GM12878 (cell line): ENCODE measurements at regions not wholly inside any gene's neighbourhood (a gene's known extent, or its start where the extent isn't known, plus 50 kb on each side); places are given as distances from the start of the nearest gene placed in this dataset.

ENCODE experiments used
- ATAC-seq: fragments of 200-7000 bp; cut with Tn5 transposase; 3 replicates; pipeline ENCODE4 v1.9.1; 2020; ENCODE audit warnings: mild to moderate bottlenecking, moderate library complexity
- BruUV-seq: library from RNA; stranded (reverse); fragments of 400-500 nt; replicated peaks from 2 replicates; lab custom pipeline; 2021; lab: Mats Ljungman, UMichigan
- CTCF ChIA-PET: fragments of 300-600 bp; sonication (Branson Sonifier 250); formaldehyde crosslinking; extraction: SDS; loops from one replicate; lab custom pipeline; 2021; ENCODE audit warnings: inconsistent platforms; lab: Yijun Ruan, JAX
- POLR2A ChIA-PET: fragments of 350-600 bp; formaldehyde crosslinking; extraction: SDS; loops from one replicate; lab custom pipeline; 2021; ENCODE audit warnings: inconsistent platforms; lab: Charles Lee
- RAD21 ChIA-PET: fragments of 300-600 bp; sonication (Branson Sonifier 250); formaldehyde crosslinking; loops from one replicate; lab custom pipeline; 2023; ENCODE audit warnings: antibody characterized with exemption; ENCODE audit not compliant: unreplicated experiment; lab: Charles Lee
- SMC1A ChIA-PET: fragments of 300-600 bp; sonication (Branson Sonifier 250); formaldehyde crosslinking; loops from one replicate; lab custom pipeline; 2023; ENCODE audit not compliant: unreplicated experiment, uncharacterized antibody; lab: Charles Lee
- DNase-seq: peaks from one replicate; pipeline ENCODE4 v3.0.0-alpha.2; 2011; ENCODE audit warnings: low read depth, low spot score
- FAIRE-seq: peaks from 3 replicates; lab custom pipeline; 2011; peaks lifted over from hg19 to GRCh38; lab: Jason Lieb, UNC
- H2AFZ ChIP-seq: 2 replicates; pipeline ENCODE4 v1.6.0; 2011; ENCODE audit warnings: low read depth, low read length, control low read depth; ENCODE audit not compliant: control insufficient read depth
- H3K27ac ChIP-seq: 2 replicates; pipeline ENCODE4 v1.5.1; 2011; ENCODE audit warnings: control low read depth; ENCODE audit not compliant: control insufficient read depth, insufficient read depth
- H3K27me3 ChIP-seq, 2 experiments: replicated peaks in 1 of 2; 2 replicates each; pipeline versions ENCODE4 v1.6.0 to v1.6.1; 2011; ENCODE audit warnings: low read length in 1 of 2; ENCODE audit not compliant: control insufficient read depth in 2 of 2, insufficient read depth in 2 of 2
- H3K36me3 ChIP-seq, 2 experiments: 2 replicates each; pipeline ENCODE4 v1.5.1; 2011; ENCODE audit warnings: low read length in 1 of 2; ENCODE audit not compliant: control insufficient read depth in 2 of 2, insufficient read depth in 2 of 2
- H3K4me1 ChIP-seq: 2 replicates; pipeline ENCODE4 v1.6.1; 2011; ENCODE audit warnings: mild to moderate bottlenecking, low read length, moderate library complexity, mixed read lengths; ENCODE audit not compliant: control insufficient read depth, insufficient read depth
- H3K4me2 ChIP-seq: 2 replicates; pipeline ENCODE4 v1.6.0; 2011; ENCODE audit warnings: control low read depth; ENCODE audit not compliant: control insufficient read depth, insufficient read depth
- H3K4me3 ChIP-seq: fragments of 200-600 bp; sonication (generic); 2 replicates; pipeline ENCODE4 v1.5.1; 2016
- H3K79me2 ChIP-seq: 2 replicates; pipeline ENCODE4 v1.6.0; 2011; ENCODE audit warnings: low read length; ENCODE audit not compliant: control insufficient read depth, insufficient read depth
- H3K9ac ChIP-seq: 2 replicates; pipeline ENCODE4 v1.8.0; 2011; ENCODE audit warnings: low read length, control low read depth, mixed read lengths; ENCODE audit not compliant: control insufficient read depth, insufficient read depth
- H3K9me3 ChIP-seq: replicated peaks from 3 replicates; pipeline ENCODE4 v1.5.1; 2011; ENCODE audit warnings: mild to moderate bottlenecking, low read length; ENCODE audit not compliant: control insufficient read depth, insufficient read depth
- H4K20me1 ChIP-seq: 2 replicates; pipeline ENCODE4 v1.6.0; 2011; ENCODE audit not compliant: control insufficient read depth, insufficient read depth
- CBX5 ChIP-seq: sonication (generic); IDR thresholded peaks from 2 replicates; pipeline ENCODE4 v1.6.1; 2016; ENCODE audit warnings: low read depth, moderate library complexity, mild to moderate bottlenecking, inconsistent platforms
- ETV6 ChIP-seq, 2 experiments: fragments of 450-650 bp in 1 of 2; IDR thresholded peaks in 1 of 2; conservative IDR thresholded peaks in 1 of 2; 2 replicates each; pipeline ENCODE4 v1.6.1; 2014; ENCODE audit warnings: antibody characterized with exemption in 1 of 2, borderline replicate concordance in 1 of 2, low read depth in 1 of 2, mild to moderate bottlenecking in 1 of 2, moderate library complexity in 1 of 2
- HSF1 ChIP-seq: fragments of 150-350 bp; IDR thresholded peaks from 2 replicates; pipeline ENCODE4 v1.6.1; 2014; ENCODE audit warnings: mild to moderate bottlenecking, low read depth, low read length
- JUNB ChIP-seq: IDR thresholded peaks from 2 replicates; pipeline ENCODE4 v1.6.1; 2016; ENCODE audit warnings: antibody characterized with exemption, mild to moderate bottlenecking
- ZNF384 ChIP-seq: IDR thresholded peaks from 2 replicates; pipeline ENCODE4 v1.6.1; 2012; ENCODE audit warnings: low read depth, mild to moderate bottlenecking, low read length, improper control_type of control experiment, borderline replicate concordance
- WGBS: methylation state at CpG from one replicate; pipeline ENCODE4 v1.1.6; 2016; ENCODE audit warnings: low lambda C conversion rate; ENCODE audit not compliant: insufficient replicate concordance, insufficient coverage; ENCODE audit errors: missing lambda C conversion rate; 5-methylcytosine and 5-hydroxymethylcytosine counted together
- in situ Hi-C: fragments of 300-500 bp; cut with MboI; formaldehyde crosslinking; loops from 9 replicates; pipeline ENCODE4 v1.14.3; 2018; ENCODE audit warnings: mixed read lengths
- intact Hi-C: fragments of 100-400 bp; cut with micrococcal nuclease; formaldehyde crosslinking; loops from one replicate; pipeline ENCODE4 v1.14.2; 2022; ENCODE audit not compliant: unreplicated experiment

- ChIA-PET POLR2A (interaction anchor here (0.6 to 1.4 kb wide), 3 partner anchors 15 to 259 kb away, joined by 3 to 7 read pairs (median 4); no protein-coding TSS in a partner anchor), RAD21 (interaction anchor here (1.3 to 1.8 kb wide), 3 partner anchors 15 to 65 kb away, joined by 3 to 7 read pairs (median 4); no protein-coding TSS in a partner anchor), SMC1A (interaction anchor here (0.6 to 4.0 kb wide), 14 partner anchors 9 to 274 kb away, joined by 3 to 20 read pairs (median 4); no protein-coding TSS in a partner anchor), CTCF (interaction anchor here (0.6 to 1.9 kb wide), 10 partner anchors 9 to 380 kb away, joined by 3 to 5 read pairs (median 3); no protein-coding TSS in a partner anchor)
- Histone ChIP-seq H4K20me1 (no peaks in the 10 kb centered on the region), H3K27me3 (no peaks in the 10 kb centered on the region), H3K4me3 (no peak overlapping the region), H3K4me1 (peaks cover 14% of the 10 kb centered on the region), H3K4me2 (no peak overlapping the region), H3K79me2 (no peaks in the 10 kb centered on the region), H3K36me3 (no peaks in the 10 kb centered on the region), H2AFZ (no peak overlapping the region), H3K27ac (no peak overlapping the region), H3K9me3 (no peaks in the 10 kb centered on the region; the same call in 2 of the 3 replicates), H3K9ac (no peak overlapping the region)
- BruUV-seq: no TSS peak
- intact Hi-C loops: no loop called here
- ATAC-seq (no peak), DNase-seq (no peak), FAIRE-seq (no peak)
- WGBS: 79% methylated on average over 5 of the region's 5 CpGs
- no peak for TF ChIP-seq CBX5
- no peak for TF ChIP-seq HSF1
- no peak for TF ChIP-seq JUNB
- no peak for TF ChIP-seq ZNF384
- no peak for TF ChIP-seq ETV6 (conservative IDR thresholded peaks at IDR 0.05 in 1 of 2, IDR thresholded peaks at IDR 0.05 in 1 of 2; ENCODE audit: borderline replicate concordance in 1 of 2, low read depth in 1 of 2)
- in situ Hi-C loops: no loop called here
These were observed 193.5 kb upstream of the EEA1 start for GRCh38 chr12:93122569-93123091.
